Lower leg skin (tissue), 4 donors: ENCODE measurements at regions not wholly inside any gene's neighbourhood (a gene's known extent, or its start where the extent isn't known, plus 50 kb on each side); places are given as distances from the start of the nearest gene placed in this dataset.

ENCODE experiments used
- DNase-seq, 2 donors: peaks; one replicate each; pipeline ENCODE4 v3.0.0-alpha.2; 2019; ENCODE audit warnings: low spot score in 2 of 2
- H3K4me3 ChIP-seq: fragments of 200-600 bp; sonication (generic); 2 replicates; pipeline ENCODE4 v1.5.1; 2017; ENCODE audit warnings: mild to moderate bottlenecking, low read depth; ENCODE audit not compliant: poor library complexity, severe bottlenecking
- CTCF ChIP-seq, 3 donors: fragments of 450-650 bp; IDR thresholded peaks; one replicate each; pipeline ENCODE4 v1.5.1; 2016; ENCODE audit warnings: antibody characterized with exemption in 3 of 3, mild to moderate bottlenecking in 3 of 3, moderate library complexity in 2 of 3
- POLR2A ChIP-seq, 2 donors: fragments of 450-650 bp; IDR thresholded peaks; one replicate each; pipeline ENCODE4 v1.6.1; 2016 to 2017; ENCODE audit warnings: antibody characterized with exemption in 2 of 2, mild to moderate bottlenecking in 1 of 2, moderate library complexity in 1 of 2
- WGBS, 2 donors: methylation state at CpG; one replicate each; pipeline ENCODE4 v1.1.5; 2018; 5-methylcytosine and 5-hydroxymethylcytosine counted together
- intact Hi-C: fragments of 100-400 bp; cut with DNase I; formaldehyde crosslinking; loops from one replicate; pipeline ENCODE4 v1.15.0; 2023; ENCODE audit warnings: low total_unique reads

- 25 to 36% methylated on average over 3 of the region's 3 CpGs for WGBS, 2 donors
- intact Hi-C loops: no loop called here
- no peak overlapping the region for H3K4me3 ChIP-seq
- TF ChIP-seq CTCF (IDR thresholded peaks at IDR 0.05) (no peak), POLR2A (IDR thresholded peaks at IDR 0.05) (no peak)
- DNase-seq: no peak
Measured at GRCh38 chr3:22893644-22894325, 309.3 kb upstream of the UBE2E2 start.

- no peak for DNase-seq
- WGBS, 2 donors: 78 to 83% methylated on average over 1 of the region's 1 CpG
- no peak overlapping the region for H3K4me3 ChIP-seq
- intact Hi-C loops: no loop called here
- TF ChIP-seq POLR2A (IDR thresholded peaks at IDR 0.05) (no peak), CTCF (IDR thresholded peaks at IDR 0.05) (no peak)
Measured at GRCh38 chr3:22894865-22895264, 308.3 kb upstream of the UBE2E2 start.

GRCh38 chr3:22895671-22896070 lies 307.5 kb upstream of the UBE2E2 start:
- intact Hi-C loops: no loop called here
- H3K4me3 ChIP-seq: no peak overlapping the region
- TF ChIP-seq POLR2A (IDR thresholded peaks at IDR 0.05) (no peak), CTCF (IDR thresholded peaks at IDR 0.05) (no peak)
- no peak for DNase-seq
- WGBS, 2 donors: 94 to 96% methylated on average over 3 of the region's 3 CpGs

- no peak overlapping the region for H3K4me3 ChIP-seq
- DNase-seq: no peak
- intact Hi-C loops: no loop called here
- TF ChIP-seq CTCF (IDR thresholded peaks at IDR 0.05): no peak
- TF ChIP-seq POLR2A (IDR thresholded peaks at IDR 0.05): no peak
- WGBS, 2 donors: 47 to 93% methylated on average over 1 of the region's 1 CpG
Measured at GRCh38 chr3:22898558-22898957, 304.6 kb upstream of the UBE2E2 start.

- H3K4me3 ChIP-seq: no peak overlapping the region
- no peak for DNase-seq
- intact Hi-C loops: no loop called here
- TF ChIP-seq CTCF (IDR thresholded peaks at IDR 0.05) (no peak), POLR2A (IDR thresholded peaks at IDR 0.05) (no peak)
- WGBS, 2 donors: 86 to 95% methylated on average over 4 of the region's 4 CpGs
Measured at GRCh38 chr3:22899441-22899840, 303.7 kb upstream of the UBE2E2 start.

- TF ChIP-seq POLR2A (IDR thresholded peaks at IDR 0.05) (no peak), CTCF (IDR thresholded peaks at IDR 0.05) (no peak)
- intact Hi-C loops: no loop called here
- no peak overlapping the region for H3K4me3 ChIP-seq
- 90 to 91% methylated on average over 2 of the region's 2 CpGs for WGBS, 2 donors
- no peak for DNase-seq
Measured at GRCh38 chr3:22900296-22900695, 302.8 kb upstream of the UBE2E2 start.
